GM19372 (cell line): ENCODE measurements at regions not wholly inside any gene's neighbourhood (a gene's known extent, or its start where the extent isn't known, plus 50 kb on each side); places are given as distances from the start of the nearest gene placed in this dataset.
A peak's percentile ranks its signal among the peaks of the same experiment; 100 is the strongest.
"Not testable (repeated sequence)": the region's sequence is repeated elsewhere in the genome, so short reads cannot be mapped to it uniquely, and the experiment has no call there.

ENCODE experiments used
- ATAC-seq: cut with Tn5 transposase; IDR thresholded peaks from one replicate; pipeline ENCODE4 v1.9.1; 2021; ENCODE audit warnings: mild to moderate bottlenecking, low read depth, moderate library complexity; ENCODE audit not compliant: unreplicated experiment

DNA sequence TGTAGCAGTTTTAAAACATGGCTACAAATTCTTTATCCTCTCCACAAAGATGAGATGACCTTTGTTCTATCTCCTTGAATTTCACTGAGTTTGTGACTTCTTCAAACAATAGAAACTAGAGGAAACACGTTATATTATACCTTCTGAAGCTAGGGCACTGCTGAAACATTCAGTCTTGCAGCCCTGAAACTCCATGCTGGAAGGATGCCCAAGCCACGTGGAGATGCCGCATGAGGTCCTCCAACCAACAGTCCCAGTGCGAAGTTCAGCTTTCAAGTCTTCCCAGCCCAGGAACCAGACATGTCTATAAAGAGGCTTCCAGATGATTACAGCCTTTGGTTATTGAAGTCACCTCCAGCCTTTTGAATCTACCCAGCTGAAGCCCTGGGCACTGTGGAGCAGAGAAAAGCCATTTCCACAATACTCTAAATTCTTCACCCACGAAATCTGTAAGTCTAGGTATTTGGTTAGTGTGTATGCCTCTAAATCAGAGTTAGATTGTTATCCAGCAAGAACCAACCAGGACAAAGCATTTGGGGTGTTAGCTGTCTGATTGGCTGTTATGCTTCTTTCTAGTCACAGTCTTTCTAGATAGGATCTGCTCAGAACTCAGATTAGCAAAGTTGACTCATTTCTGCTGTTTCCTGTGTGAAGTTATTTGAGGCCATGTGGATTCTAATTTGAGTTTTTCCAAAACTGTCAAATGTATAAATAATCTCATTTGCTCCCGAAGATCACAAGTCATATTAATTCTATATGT, 186.5 kb upstream of the TMEM72 start:
- peak; percentile 47 for ATAC-seq

DNA sequence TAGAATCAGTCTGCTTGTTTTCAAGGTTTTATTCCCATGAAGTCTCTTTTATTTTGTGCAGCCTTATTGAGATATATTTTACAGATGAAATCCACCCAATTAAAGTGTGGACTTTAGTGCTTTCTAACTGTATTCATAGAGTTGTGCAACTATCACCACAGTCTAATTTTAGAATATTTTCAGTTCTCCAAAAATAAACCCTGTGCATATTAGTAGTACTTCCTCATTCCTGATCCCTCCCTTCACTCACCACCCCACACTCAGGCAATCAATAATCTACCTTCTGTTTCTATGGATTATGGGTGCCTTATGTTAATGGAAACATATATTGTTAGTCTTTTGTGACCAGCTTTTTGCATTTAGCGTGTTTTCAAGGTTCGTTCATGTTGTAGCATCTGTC, 185.7 kb upstream of the TMEM72 start:
- ATAC-seq, result peak; percentile 62

DNA sequence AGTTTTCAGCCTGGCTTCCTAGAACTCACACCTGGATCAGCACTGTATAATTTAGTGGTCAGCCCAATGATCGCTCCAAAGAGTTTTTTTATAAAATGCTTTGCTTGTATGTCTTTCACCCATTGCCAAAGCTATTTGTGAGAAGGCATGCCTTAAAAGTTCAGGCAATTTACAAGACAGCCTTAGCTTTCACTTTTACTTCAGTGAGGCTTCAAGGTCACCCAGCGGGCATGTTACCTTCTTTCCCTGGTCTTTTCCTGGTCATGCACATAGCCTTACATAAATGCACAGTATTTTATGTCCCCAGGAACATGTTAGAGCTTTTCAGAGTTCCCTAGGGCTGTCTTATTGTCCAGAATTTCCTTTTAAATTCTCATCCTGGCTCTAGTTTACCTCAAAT, 179.9 kb upstream of the TMEM72 start:
- no peak for ATAC-seq

DNA sequence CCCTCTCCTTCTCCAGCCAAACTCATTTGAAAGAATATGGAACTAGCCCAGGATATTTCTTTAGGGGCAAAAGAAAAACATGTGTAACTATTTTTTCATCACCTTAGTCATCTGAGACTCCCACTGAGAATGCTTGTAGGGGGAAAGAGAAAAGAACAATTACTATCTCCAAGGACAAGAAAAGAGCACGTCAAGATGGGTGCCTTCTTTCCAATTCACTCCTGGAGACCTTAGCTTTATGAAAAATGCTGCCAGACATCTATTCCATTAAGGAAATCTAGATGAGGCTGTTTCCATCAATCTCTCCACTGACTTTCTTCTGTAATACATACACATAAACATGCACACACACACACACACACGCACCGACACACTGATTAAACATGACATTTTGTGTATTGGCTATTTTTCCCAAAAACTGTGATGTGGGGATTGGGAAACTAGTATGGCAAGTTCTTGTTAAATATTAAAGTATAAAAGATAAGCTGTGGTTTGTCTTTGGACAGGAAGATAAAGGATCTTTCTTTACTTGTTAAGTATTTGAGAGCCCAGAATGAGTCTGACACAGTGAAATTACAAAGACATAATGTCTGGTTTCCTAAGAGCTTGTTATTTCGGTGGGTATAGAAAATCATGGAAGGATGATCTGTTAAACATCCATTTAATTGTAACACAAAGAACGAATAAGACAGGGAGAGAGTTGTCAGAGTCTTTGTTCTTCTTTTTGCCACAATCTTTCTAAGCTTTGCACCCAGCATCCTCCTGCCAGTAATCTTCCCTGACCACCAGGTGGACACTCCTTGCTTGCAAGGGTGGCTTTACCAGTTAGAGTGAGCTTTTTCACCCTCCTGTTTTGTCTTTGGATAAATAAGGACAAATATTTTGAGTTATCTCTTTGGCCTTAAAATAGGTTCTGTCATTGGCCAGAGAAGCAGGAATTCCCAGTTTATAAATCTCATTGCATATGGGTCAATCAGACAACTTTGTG, 177.3 kb upstream of the TMEM72 start:
- peak; percentile 56 for ATAC-seq

DNA sequence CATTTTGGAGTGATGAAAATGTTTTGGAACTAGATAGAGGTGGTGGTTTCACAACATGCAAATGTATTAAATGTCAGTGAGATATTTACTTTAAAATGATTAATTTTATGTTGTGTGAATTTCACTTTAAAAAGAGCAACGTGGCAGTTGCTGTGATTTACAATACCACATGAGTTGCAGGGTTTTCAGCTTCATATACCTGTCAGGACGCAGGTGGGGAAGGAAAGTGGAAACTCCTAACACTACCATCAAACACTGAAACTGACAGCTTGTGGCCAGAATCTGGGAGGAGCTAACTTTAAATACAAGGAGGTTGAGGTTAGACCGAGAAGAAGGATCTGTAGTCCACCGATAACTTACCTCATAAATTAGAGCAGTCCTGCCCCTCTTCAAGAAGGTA, 168.9 kb upstream of the TMEM72 start:
- ATAC-seq, result peak; percentile 65

DNA sequence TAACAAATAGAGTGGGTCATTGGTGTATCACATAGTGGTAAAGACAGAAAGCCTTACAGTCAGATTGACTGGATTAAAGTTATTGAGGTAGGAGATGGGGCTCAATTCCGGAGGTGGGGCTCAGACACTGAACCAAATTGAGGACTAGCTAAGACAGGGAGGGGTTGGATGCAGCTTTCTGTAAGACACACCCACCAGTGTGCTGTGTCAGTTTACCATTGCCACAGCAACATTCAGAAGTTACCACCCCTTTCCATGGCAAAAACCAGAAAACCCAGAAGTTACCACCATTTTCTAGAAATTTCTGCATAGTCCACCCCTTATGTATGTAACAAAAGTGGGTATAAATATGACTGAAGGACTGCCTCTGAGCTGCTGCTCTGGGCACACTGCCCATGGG, 167.6 kb upstream of the TMEM72 start:
- ATAC-seq, result no peak

DNA sequence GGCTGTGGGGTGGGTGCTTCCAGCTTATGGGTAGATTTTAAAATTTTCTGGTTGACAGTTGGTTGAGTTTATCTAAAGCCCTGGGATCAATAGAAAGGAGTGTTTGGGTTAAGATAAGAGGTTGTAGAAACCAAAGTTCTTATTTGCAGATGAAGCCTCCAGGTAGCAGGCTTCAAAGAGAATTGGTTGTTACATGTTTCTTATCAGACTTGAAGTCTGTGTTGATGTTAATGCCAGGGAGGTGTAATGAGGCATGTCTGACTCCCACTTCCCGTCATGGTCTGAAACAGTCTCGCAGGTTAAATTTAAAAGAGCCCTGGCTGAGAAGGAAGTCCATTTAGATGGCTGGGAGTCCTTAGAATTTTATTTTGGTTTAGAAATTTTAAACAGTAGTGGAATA, 165.2 kb upstream of the TMEM72 start:
- no peak for ATAC-seq

DNA sequence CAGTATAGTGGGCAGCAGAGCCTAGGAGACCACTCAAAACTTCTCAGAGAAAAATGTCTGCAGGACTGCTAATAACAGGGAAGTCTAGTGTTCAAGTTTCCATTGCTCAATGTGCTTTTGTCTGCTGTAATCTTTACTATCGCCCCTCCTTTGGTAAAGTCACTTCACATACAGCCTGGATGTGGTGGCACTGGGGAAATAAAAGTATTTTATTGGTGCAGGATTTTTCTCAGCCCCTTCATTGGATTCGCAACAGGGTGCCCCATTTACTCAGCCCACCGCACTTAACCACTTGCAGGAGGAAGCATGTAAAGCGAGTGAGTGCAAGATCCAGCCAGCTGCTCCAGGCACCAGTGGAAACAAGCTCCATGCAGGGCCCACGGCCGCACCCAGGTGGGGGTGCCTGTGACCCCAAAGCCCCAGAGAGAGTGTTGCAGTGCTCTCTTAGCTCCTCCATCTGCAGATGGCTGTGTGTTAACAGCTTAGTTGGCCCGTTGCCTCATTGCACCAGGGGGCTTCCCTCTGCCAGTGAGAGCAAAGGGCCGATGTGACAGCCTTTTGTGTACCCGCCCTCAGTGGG, 163.5 kb upstream of the TMEM72 start:
- no peak for ATAC-seq

DNA sequence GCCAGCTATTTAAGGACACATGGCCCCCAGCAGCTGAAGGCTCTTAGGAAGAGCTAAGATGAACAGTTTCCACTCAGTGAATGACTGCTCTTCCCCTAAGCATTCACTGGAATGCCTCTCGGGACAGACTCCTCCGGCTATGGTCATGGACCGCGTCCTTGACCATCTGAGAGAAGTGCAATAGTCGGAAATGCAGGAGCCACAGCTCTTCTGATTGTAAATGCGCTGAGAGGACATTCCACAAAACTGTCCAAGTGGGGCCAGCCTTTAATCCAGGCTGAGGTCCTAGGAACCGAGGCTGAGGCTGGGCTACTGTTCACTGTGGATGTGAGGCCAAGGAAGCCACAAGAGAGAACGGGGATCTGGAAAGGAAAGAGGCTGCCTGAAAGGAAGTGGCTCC, 162.0 kb upstream of the TMEM72 start:
- no peak for ATAC-seq

DNA sequence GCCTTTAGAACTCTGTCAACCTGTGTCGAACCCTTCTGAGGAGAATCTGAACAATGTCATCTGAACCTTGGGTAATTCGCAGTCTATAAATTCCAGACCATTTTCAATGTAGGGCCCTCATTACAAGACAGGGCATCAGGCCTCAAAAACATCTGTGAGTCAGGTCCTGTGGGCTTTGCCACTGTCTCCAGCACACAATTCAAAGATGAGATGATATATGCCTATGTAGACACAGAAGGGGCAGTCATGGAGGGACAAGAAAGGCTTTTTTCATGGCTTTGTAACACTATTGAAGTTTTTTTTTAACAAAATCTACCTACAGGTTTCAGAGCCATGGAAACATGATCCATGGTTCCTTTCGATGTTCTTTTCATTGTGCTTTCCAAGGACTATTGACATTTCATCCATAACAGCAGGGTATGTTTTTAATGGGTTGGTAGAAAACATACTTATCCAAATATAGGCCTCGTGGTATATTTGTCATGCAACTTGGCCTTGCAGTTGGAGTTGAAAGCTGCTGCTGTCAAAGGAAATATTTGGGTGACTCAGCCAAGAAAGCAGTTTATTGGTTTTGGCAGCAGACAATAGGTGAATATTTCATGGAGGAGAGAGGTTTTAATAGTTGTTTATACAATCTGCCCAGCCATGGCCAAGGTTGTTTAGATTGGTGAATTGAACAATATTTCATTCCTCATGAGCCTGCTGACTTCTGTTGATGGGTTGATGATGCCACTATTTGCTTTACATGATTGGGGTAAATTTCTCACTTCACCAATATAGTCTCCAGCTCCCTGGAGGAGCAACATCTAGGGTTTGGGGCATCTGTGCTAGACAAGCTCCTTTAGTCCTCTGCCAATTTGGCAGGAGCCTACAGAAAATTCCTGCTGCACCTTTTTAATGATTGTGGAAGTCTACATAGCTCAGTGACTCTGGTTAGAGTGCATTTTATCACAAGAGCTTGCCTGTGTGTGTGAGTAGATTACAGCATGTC, 158.4 kb upstream of the TMEM72 start:
- ATAC-seq, result no peak

DNA sequence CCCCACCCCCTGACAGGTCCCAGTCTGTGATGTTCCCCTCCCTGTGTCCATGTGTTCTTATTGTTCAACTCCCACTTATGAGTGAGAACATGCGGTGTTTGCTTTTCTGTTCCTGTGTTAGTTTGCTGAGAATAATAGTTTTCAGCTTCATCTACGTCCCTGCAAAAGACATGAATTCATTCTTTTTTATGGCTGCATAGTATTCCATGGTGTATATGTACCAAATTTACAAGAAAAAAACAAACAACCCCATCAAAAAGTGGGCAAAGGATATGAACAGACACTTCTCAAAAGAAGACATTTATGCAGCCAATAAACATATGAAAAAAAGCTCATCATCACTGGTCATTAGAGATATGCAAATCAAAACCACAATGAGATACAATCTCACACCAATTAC, 156.8 kb upstream of the TMEM72 start:
- ATAC-seq, result not testable (repeated sequence)

DNA sequence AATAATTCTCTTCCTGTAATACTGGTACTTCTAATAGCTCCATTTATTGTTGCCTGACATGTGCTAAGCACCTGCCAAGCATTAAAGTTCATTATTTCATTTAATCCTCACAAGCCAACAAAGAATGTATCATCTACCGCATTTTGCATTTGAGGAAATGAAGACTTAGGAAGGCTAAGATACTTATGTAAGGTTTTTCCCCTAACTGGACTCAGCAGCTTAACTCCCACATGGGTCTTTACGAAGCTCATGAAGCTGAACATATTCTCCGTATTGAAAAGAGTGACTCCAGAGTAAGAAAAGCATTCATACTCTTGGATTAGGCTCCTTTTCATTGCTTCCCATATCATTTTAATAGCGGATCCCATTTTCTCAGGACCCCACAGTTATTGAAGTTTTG, 155.7 kb upstream of the TMEM72 start:
- ATAC-seq, result no peak

DNA sequence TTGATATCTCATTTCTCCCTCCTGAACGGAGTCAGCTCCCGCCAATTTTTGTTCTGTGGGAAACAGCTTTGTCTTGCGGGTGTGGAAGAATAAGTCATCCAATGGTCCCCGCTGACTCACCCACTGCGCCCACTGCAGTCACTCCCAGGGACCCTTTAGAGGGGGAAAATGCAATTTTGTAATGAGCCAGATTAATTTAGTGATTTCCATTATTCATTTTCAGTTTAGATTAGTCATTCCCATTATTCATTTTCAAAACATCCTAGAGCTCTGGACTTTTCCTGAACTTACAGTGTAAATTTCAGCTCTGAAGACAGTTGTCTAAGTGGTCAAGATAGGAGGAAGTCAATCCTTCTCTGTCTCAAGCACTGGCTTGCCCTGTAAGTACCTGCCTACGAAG, 154.9 kb upstream of the TMEM72 start:
- ATAC-seq, result no peak

DNA sequence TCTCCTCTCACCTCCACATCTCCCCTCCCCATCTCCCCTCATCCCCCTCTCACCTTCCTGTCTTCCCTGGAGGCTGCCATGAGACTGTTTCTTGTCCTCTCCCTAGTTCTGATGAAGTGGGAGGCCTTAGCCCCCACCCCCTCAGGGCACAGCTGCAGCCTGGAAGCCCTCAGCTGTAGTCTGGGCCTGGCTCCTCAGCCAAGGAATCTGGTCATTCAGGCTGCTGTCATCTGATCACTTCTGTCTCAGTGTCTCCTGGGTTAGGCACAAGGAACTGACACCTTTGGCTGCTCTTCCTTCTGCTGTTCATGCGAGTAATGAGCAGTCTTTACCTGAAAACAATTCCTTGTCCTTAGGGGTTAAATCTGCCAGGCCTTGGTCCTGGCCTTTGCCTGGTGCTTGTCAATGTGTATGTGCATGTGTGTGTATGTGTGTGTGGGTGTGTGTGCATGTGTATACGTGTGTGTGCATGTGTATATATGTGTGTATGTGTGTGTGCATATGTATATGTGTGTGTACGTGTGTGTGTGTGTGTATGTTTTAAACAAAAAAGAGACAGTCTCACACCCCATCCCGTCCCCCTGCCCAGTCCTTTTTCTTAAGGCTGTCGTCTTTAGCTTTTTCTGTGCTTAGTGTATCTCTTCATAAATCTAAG, 153.5 kb upstream of the TMEM72 start:
- ATAC-seq, result no peak

DNA sequence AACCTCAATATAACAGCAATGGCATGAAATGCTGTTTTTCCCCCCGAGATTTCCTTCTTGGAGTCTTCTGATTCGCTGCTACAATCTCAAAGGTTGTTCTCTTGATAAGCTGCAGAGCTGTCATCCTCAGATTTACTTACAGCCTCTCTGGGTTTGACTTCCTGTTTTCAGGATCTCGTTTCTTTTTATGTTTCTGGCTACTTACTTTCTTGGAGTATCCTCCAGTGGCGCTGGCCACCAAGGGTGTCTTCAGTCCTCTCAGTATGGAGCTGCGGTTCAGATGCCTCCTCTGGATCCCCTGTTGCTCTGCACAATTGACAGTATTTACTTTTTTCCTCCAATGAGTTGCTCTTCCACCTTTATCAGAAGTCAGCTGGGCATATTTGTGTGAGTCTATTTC, 152.0 kb upstream of the TMEM72 start:
- no peak for ATAC-seq

DNA sequence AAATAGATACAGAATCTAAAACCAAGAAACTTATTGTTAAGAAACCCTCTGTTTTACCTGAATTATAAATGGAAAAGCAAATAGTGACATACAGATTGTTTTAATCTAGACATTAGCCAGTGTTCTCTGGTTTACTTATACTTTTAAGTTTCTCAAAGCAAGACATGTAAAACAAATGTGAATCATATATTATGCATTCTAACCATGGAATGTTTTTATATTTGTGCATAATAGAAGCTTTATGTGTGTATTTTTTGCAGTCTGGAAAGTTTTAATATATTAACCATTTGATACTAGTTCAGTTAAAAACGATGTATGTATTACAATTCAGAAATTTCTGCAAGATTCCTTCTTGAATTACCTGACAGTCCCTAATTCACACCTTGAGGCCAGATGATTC, 150.6 kb upstream of the TMEM72 start:
- ATAC-seq, result no peak

DNA sequence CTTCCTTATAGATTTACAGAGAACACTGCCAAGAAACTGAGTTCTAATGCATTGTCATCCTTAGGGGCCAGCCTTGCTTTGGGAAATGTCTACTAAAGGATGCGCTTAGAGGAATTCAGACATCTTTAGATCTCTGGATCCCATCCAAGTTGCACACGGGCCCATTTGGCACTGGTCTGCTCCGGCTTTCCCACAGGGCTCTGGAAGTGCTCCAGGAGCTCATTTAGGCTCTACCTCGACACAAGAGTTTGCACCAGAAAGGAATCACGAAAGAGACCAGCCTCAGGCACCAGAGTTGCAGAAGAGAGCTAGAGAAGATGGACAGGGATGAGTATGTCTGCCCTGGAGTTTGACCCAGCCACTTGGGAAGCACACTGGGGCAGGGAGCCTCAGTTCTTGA, 150.1 kb upstream of the TMEM72 start:
- ATAC-seq, result no peak

DNA sequence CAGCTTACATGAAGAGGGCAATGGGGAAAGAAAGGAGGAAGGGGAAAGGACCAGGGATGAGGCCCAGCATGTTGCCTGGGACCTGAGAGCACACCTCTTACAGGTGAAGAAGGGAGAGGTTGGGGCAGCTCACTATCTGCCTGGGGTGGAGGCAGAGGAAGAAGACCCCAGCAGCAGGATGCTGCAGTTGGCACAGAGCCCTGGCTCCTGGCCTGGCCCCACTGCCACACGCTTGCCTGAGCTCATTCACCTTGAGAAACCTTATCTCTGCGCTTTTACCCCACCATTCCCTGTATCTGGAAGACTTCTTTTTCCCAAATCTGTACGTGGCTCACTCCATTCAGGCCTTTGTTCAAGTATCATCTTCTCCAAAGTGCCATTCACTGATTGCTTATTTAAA, 147.8 kb upstream of the TMEM72 start:
- ATAC-seq, result no peak

DNA sequence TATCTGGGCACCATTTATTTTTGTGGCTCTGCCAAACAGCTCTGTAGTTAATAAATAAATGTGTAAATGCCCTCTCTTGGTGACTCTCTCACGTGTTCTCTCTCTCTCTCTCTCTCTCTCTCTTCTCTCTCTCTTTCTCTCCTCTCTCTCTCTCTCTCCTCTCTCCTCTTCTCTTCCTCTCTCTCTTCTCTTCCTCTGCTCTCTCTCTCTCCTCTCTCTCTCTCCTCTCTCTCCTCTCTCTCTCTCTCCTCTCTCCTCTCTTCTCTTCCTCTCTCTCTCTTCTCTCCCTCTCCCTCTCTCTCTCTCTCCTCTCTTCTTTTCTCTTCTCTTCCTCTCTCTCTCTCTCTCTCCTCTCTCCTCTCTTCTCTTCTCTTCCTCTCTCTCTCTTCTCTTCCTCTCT, 145.8 kb upstream of the TMEM72 start:
- no peak for ATAC-seq

DNA sequence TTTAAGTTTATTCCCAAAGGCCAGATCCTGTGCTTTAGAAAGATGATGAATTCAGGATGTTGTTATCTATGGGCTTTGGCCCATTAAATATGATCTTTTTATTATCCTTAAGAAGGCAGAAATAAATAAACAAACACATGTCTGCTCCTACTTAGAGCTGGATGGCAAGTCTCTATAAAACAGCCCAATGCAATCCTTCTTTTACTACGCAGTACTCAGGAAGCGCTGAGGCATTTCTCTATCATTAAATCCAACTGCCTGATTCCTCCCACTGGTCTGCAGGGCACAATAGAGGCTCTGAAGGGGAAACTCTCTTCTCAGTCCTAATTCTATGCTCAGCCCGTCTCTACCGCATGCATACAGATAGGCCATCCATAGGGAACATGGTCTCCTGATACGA, 144.5 kb upstream of the TMEM72 start:
- ATAC-seq, result no peak
